ENCODE measurements at regions not wholly inside any gene's neighbourhood (a gene's known extent, or its start where the extent isn't known, plus 50 kb on each side); places are given as distances from the start of the nearest gene placed in this dataset.

GRCh38 chr7:16067711-16068110 lies 353.6 kb downstream of the CRPPA start:
- Mint-ChIP-seq H3K9me3 (no peaks in the 10 kb centered on the region), H3K36me3 (ENCODE audit: low read depth) (no peaks in the 10 kb centered on the region), H3K27ac (no peak overlapping the region), H3K4me3 (no peak overlapping the region), H3K27me3 (ENCODE audit: insufficient read depth) (peaks cover 2% of the 10 kb centered on the region), H3K4me1 (ENCODE audit: low read depth) (peaks cover 32% of the 10 kb centered on the region)
- no peak for TF ChIP-seq CTCF (IDR thresholded peaks at IDR 0.05)
- DNase-seq = no peak

- Mint-ChIP-seq H3K4me1 (ENCODE audit: low read depth) (peaks cover 39% of the 10 kb centered on the region), H3K36me3 (ENCODE audit: low read depth) (no peaks in the 10 kb centered on the region), H3K27ac (no peak overlapping the region), H3K27me3 (ENCODE audit: insufficient read depth) (peaks cover 2% of the 10 kb centered on the region), H3K9me3 (no peaks in the 10 kb centered on the region), H3K4me3 (no peak overlapping the region; the same call in 1 of the 2 replicates)
- TF ChIP-seq CTCF (IDR thresholded peaks at IDR 0.05) = no peak
- no peak for DNase-seq
These were observed 354.4 kb downstream of the CRPPA start for GRCh38 chr7:16066805-16067459.

- no peak overlapping the region for H3K4me3 Mint-ChIP-seq
- no peak for TF ChIP-seq CTCF (IDR thresholded peaks at IDR 0.05)
- no peaks in the 10 kb centered on the region for H3K36me3 Mint-ChIP-seq (ENCODE audit: low read depth)
- no peak for DNase-seq
- peaks cover 2% of the 10 kb centered on the region for H3K27me3 Mint-ChIP-seq (ENCODE audit: insufficient read depth)
- H3K4me1 Mint-ChIP-seq (ENCODE audit: low read depth) = peaks cover 48% of the 10 kb centered on the region
- no peak overlapping the region for H3K27ac Mint-ChIP-seq
- no peaks in the 10 kb centered on the region for H3K9me3 Mint-ChIP-seq
These were observed 355.4 kb downstream of the CRPPA start for GRCh38 chr7:16065939-16066338.

- no peak overlapping the region; the same call in 1 of the 2 replicates for H3K4me3 Mint-ChIP-seq
- DNase-seq = no peak
- no peak overlapping the region for H3K27ac Mint-ChIP-seq
- no peak for TF ChIP-seq CTCF (IDR thresholded peaks at IDR 0.05)
- no peaks in the 10 kb centered on the region for H3K36me3 Mint-ChIP-seq (ENCODE audit: low read depth)
- no peaks in the 10 kb centered on the region for H3K9me3 Mint-ChIP-seq
- H3K27me3 Mint-ChIP-seq (ENCODE audit: insufficient read depth) = peaks cover 2% of the 10 kb centered on the region
- H3K4me1 Mint-ChIP-seq (ENCODE audit: low read depth) = peaks cover 56% of the 10 kb centered on the region
These were observed 357.3 kb downstream of the CRPPA start for GRCh38 chr7:16063716-16064675.

GRCh38 chr7:16063221-16063620 lies 358.1 kb downstream of the CRPPA start:
- no peak overlapping the region for H3K27ac Mint-ChIP-seq
- peaks cover 54% of the 10 kb centered on the region for H3K4me1 Mint-ChIP-seq (ENCODE audit: low read depth)
- no peak overlapping the region for H3K4me3 Mint-ChIP-seq
- peaks cover 2% of the 10 kb centered on the region for H3K27me3 Mint-ChIP-seq (ENCODE audit: insufficient read depth)
- TF ChIP-seq CTCF (IDR thresholded peaks at IDR 0.05) = no peak
- H3K9me3 Mint-ChIP-seq = no peaks in the 10 kb centered on the region
- H3K36me3 Mint-ChIP-seq (ENCODE audit: low read depth) = no peaks in the 10 kb centered on the region
- DNase-seq = no peak

All from HFFc6 (cell line).